A673 (cell line): ENCODE measurements at regions not wholly inside any gene's neighbourhood (a gene's known extent, or its start where the extent isn't known, plus 50 kb on each side); places are given as distances from the start of the nearest gene placed in this dataset.
"Not testable (repeated sequence)": the region's sequence is repeated elsewhere in the genome, so short reads cannot be mapped to it uniquely, and the experiment has no call there.

Experiments used
- BruUV-seq: library from RNA; stranded (reverse); fragments of 400-500 nt; replicated peaks from 2 replicates; lab custom pipeline; 2021; lab: Mats Ljungman, UMichigan
- CTCF ChIA-PET: fragments of 300-600 bp; sonication (Branson Sonifier 250); formaldehyde crosslinking; loops from one replicate; lab custom pipeline; 2022; ENCODE audit warnings: antibody characterized with exemption; lab: Charles Lee
- POLR2A ChIA-PET: fragments of 300-600 bp; sonication (Branson Sonifier 250); formaldehyde crosslinking; loops from one replicate; lab custom pipeline; 2022; ENCODE audit warnings: antibody characterized with exemption; ENCODE audit not compliant: low non-redundant PET; lab: Charles Lee
- DNase-seq: peaks from one replicate; pipeline ENCODE4 v3.0.0-alpha.2; 2015; ENCODE audit warnings: low spot score
- H3K27ac ChIP-seq: fragments of 200-600 bp; sonication (generic); 2 replicates; pipeline ENCODE4 v1.5.1; 2016; ENCODE audit warnings: mixed run types, low read depth, mild to moderate bottlenecking, mixed read lengths, antibody characterized with exemption, low read length; ENCODE audit not compliant: poor library complexity, severe bottlenecking
- H3K27me3 ChIP-seq: fragments of 200-600 bp; sonication (generic); replicated peaks from 2 replicates; pipeline ENCODE4 v1.6.1; 2017; ENCODE audit warnings: mixed run types, low read depth, mild to moderate bottlenecking, mixed read lengths, antibody characterized with exemption, low read length; ENCODE audit not compliant: insufficient read depth, poor library complexity
- H3K36me3 ChIP-seq: fragments of 200-600 bp; sonication (generic); 2 replicates; pipeline ENCODE4 v1.6.1; 2016; ENCODE audit warnings: mixed run types, mild to moderate bottlenecking, mixed read lengths, antibody characterized with exemption, low read length; ENCODE audit not compliant: insufficient read depth, poor library complexity, severe bottlenecking
- H3K4me1 ChIP-seq: fragments of 200-600 bp; sonication (generic); 2 replicates; pipeline ENCODE4 v1.6.1; 2017; ENCODE audit warnings: mixed run types, mild to moderate bottlenecking, mixed read lengths, antibody characterized with exemption, low read length; ENCODE audit not compliant: insufficient read depth, poor library complexity, severe bottlenecking
- H3K4me3 ChIP-seq: fragments of 200-600 bp; sonication (generic); 2 replicates; pipeline ENCODE4 v1.5.1; 2016; ENCODE audit warnings: low read depth, mixed run types, mild to moderate bottlenecking, mixed read lengths, low read length; ENCODE audit not compliant: poor library complexity, severe bottlenecking
- H3K9me3 ChIP-seq: fragments of 200-600 bp; sonication (generic); 2 replicates; pipeline ENCODE4 v1.6.1; 2016; ENCODE audit warnings: mixed run types, low read depth, mild to moderate bottlenecking, mixed read lengths, antibody characterized with exemption, low read length; ENCODE audit not compliant: poor library complexity, severe bottlenecking
- EZH2 ChIP-seq: fragments of 200-600 bp; sonication (generic); IDR thresholded peaks from 2 replicates; pipeline ENCODE4 v1.6.1; 2017; ENCODE audit warnings: borderline replicate concordance, low read depth, mild to moderate bottlenecking, mixed read lengths, antibody characterized with exemption, low read length; ENCODE audit not compliant: poor library complexity, severe bottlenecking
- intact Hi-C: fragments of 100-400 bp; cut with micrococcal nuclease; formaldehyde crosslinking; loops from one replicate; pipeline ENCODE4 v1.10.0; 2022; ENCODE audit not compliant: unreplicated experiment
- TF ChIP-seq, protein P1 (sequence below): fragments of 300-800, 200-600 bp; sonication (generic); conservative IDR thresholded peaks from 2 replicates; pipeline ENCODE4 v1.5.1; 2017; ENCODE audit warnings: low read depth, mild to moderate bottlenecking, antibody characterized with exemption, low read length, moderate library complexity, mixed read lengths

DNA sequence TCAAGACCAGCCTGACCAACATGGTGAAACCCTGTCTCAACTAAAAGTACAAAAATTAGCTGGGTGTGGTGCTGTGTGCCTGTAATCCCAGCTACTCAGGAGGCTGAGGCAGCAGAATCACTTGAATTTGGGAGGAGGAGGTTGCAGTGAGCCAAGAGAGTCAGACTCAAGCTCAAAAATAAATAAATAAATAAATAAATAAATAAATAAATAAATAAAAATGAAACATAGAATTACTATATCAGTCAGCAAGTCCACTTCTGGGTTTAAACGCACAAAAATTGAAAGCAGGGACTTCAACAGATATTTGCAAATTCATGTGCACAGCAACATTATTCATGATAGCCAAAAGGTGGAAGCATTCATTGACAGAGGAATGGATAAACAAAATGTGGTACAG, 875.2 kb upstream of the ALG10B start:
- H3K27ac ChIP-seq, BruUV-seq, H3K9me3 ChIP-seq, H3K27me3 ChIP-seq, H3K4me1 ChIP-seq, H3K4me3 ChIP-seq, DNase-seq, POLR2A ChIA-PET, CTCF ChIA-PET, H3K36me3 ChIP-seq: not testable (repeated sequence)
- intact Hi-C loops = loop anchor here (10.0 kb wide), 1 partner anchor 47 kb away; no protein-coding TSS in a partner anchor

DNA sequence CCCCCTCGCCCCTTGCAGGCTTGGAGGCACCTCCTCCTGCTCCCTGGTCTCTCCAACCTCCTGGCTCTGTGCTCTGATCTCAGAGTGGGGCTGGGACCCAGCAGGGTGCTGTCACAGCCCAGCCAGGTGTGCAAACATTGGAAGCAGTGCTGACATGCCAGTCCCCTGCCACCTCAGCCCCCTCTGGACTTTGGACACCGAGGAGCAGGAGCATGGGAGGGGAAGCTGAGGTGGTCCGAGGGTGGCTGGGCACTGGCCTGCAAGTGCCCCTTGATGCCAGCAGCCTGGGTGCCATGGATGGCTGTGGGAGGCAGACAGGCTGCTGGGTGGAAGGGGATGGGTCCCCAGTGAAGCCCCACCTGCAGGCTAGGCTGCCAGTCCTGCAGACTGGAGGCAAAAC, 860.9 kb upstream of the ALG10B start:
- H3K4me1 ChIP-seq, BruUV-seq, H3K4me3 ChIP-seq, H3K27ac ChIP-seq, H3K27me3 ChIP-seq, CTCF ChIA-PET, H3K36me3 ChIP-seq, POLR2A ChIA-PET, H3K9me3 ChIP-seq, DNase-seq: not testable (repeated sequence)
- intact Hi-C loops = loop anchor here (10.0 kb wide), 1 partner anchor 69 kb away; no protein-coding TSS in a partner anchor

DNA sequence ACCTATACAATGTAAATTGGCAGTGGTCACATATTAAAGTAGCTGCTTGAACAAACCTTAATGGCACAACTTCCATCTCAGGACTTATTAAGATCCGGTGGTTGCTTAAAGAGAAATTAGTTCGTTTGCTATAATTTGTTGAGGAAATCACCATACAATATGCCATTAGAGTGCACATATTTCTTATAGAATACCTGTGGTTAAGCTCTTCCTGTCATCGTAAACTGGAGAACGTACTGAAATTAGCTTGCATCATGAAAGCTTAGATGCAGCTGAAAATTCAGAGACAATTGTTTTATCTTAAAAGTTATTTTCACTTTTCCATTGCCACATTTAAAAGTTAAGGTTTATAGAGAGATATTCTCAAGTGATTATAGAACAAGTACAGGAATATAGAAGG, 818.6 kb upstream of the ALG10B start:
- intact Hi-C loops, DNase-seq, H3K9me3 ChIP-seq, POLR2A ChIA-PET, H3K4me1 ChIP-seq, H3K4me3 ChIP-seq, H3K27me3 ChIP-seq, H3K36me3 ChIP-seq, CTCF ChIA-PET, BruUV-seq, H3K27ac ChIP-seq: not testable (repeated sequence)

DNA sequence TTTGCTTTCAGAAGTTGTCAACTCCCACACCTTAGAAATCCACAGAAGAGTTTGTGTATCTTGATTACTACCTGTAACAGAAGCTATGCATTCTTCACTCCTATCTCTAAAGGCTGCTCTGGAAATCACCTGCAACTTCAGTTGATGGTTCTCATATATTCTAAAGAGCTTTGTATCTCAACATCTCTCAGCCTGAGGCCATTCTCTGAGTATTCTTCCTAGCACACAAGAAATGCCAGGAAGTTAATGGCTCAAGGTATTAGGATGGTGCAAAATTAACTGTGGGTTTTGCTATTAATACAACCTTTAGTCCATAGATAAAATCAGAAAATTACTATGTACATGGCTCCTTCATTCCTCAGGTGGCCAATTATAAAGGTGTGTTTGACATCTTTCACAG, 806.3 kb upstream of the ALG10B start:
- H3K36me3 ChIP-seq, H3K27me3 ChIP-seq, H3K4me1 ChIP-seq, DNase-seq, CTCF ChIA-PET, intact Hi-C loops, H3K27ac ChIP-seq, H3K9me3 ChIP-seq, BruUV-seq, H3K4me3 ChIP-seq, POLR2A ChIA-PET: not testable (repeated sequence)

DNA sequence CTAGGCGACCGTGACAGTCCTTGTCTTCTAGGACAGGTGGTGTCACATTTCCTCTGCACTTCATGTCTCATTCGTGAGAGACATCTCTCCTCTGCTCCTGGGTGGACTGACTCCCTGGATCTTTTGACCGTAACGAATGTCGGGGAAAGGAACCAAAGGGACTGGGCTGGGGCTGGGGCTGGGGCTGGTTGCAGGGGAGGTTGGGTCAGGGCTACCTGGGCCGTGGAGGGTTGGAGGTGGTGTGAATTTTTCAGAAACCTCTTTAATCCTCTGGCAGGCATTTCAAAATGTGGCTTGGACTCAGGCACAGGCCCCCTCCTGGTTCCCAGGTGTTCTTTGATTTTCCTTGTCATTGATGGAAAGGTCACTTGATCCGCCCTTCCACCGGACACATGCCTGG, 776.0 kb upstream of the ALG10B start:
- H3K27ac ChIP-seq, CTCF ChIA-PET, BruUV-seq, H3K27me3 ChIP-seq, H3K4me1 ChIP-seq, POLR2A ChIA-PET, DNase-seq, H3K9me3 ChIP-seq, intact Hi-C loops, H3K4me3 ChIP-seq, H3K36me3 ChIP-seq: not testable (repeated sequence)

DNA sequence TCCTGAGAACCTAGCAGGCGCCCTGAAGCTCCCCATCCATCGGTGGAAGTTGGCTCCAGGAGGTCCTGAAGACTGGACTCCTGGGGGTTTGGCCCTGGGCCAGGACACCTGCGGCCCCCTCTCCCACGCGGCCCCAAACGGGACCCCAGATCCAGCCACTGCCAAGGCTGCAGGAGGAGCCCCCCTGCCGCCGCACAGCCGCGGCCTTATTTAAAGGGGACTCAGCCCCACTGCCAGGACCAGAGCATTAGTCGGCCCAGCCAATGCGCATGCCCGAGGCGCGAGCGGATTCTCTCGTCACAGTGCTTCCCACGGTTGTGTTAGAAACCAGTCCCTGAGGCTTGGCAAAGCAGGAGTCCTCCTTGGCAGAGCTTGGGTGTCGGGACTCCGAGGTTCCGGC, 775.2 kb upstream of the ALG10B start:
- ChIA-PET CTCF (no interaction called here), POLR2A (no interaction called here)
- DNase-seq = no peak
- H3K36me3 ChIP-seq = no peaks in the 10 kb centered on the region
- TF ChIP-seq, protein P1, sequence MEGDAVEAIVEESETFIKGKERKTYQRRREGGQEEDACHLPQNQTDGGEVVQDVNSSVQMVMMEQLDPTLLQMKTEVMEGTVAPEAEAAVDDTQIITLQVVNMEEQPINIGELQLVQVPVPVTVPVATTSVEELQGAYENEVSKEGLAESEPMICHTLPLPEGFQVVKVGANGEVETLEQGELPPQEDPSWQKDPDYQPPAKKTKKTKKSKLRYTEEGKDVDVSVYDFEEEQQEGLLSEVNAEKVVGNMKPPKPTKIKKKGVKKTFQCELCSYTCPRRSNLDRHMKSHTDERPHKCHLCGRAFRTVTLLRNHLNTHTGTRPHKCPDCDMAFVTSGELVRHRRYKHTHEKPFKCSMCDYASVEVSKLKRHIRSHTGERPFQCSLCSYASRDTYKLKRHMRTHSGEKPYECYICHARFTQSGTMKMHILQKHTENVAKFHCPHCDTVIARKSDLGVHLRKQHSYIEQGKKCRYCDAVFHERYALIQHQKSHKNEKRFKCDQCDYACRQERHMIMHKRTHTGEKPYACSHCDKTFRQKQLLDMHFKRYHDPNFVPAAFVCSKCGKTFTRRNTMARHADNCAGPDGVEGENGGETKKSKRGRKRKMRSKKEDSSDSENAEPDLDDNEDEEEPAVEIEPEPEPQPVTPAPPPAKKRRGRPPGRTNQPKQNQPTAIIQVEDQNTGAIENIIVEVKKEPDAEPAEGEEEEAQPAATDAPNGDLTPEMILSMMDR = no peak
- no peak for TF ChIP-seq EZH2
- no peak overlapping the region for H3K4me3 ChIP-seq
- no peaks in the 10 kb centered on the region for H3K9me3 ChIP-seq
- no TSS peak for BruUV-seq
- intact Hi-C loops = no loop called here
- H3K4me1 ChIP-seq = no peaks in the 10 kb centered on the region
- no peaks in the 10 kb centered on the region for H3K27me3 ChIP-seq
- H3K27ac ChIP-seq = no peak overlapping the region
